SK-N-MC (cell line): ENCODE measurements at regions not wholly inside any gene's neighbourhood (a gene's known extent, or its start where the extent isn't known, plus 50 kb on each side); places are given as distances from the start of the nearest gene placed in this dataset.

ENCODE experiments used
- DNase-seq: peaks from one replicate; pipeline ENCODE4 v3.0.0-alpha.2; 2011; ENCODE audit warnings: low read depth, low spot score
- H3K27ac ChIP-seq: fragments of 200-600 bp; sonication (generic); 2 replicates; pipeline ENCODE4 v1.5.1; 2016; ENCODE audit warnings: mixed run types
- H3K36me3 ChIP-seq: fragments of 200-600 bp; sonication (generic); 2 replicates; pipeline ENCODE4 v1.6.1; 2017; ENCODE audit warnings: antibody characterized with exemption, low read length, mixed read lengths; ENCODE audit not compliant: insufficient read depth
- H3K4me3 ChIP-seq: fragments of 200-600 bp; sonication (generic); 2 replicates; pipeline ENCODE4 v1.5.1; 2016
- H3K9ac ChIP-seq: fragments of 200-600 bp; sonication (generic); 2 replicates; pipeline ENCODE4 v1.8.0; 2017; ENCODE audit warnings: mixed run types, mixed read lengths; ENCODE audit not compliant: insufficient read length
- H3K9me3 ChIP-seq: fragments of 200-600 bp; sonication (generic); 2 replicates; pipeline ENCODE4 v1.6.1; 2017; ENCODE audit warnings: low read depth, mild to moderate bottlenecking, antibody characterized with exemption, low read length, moderate library complexity, mixed read lengths
- EZH2 ChIP-seq: fragments of 200-600 bp; sonication (generic); IDR thresholded peaks from one replicate; pipeline ENCODE4 v1.6.1; 2017; ENCODE audit warnings: antibody characterized with exemption
- FOXP2 ChIP-seq: optimal IDR thresholded peaks from 2 replicates; pipeline ENCODE3; 2011; ENCODE audit warnings: mild to moderate bottlenecking, moderate library complexity; ENCODE audit not compliant: insufficient read depth; ENCODE audit errors: extremely low read length, control extremely low read depth
- POLR2AphosphoS5 ChIP-seq: IDR thresholded peaks from 2 replicates; pipeline ENCODE4 v1.6.1; 2012; ENCODE audit warnings: mild to moderate bottlenecking, low read depth, low read length, borderline replicate concordance

DNA sequence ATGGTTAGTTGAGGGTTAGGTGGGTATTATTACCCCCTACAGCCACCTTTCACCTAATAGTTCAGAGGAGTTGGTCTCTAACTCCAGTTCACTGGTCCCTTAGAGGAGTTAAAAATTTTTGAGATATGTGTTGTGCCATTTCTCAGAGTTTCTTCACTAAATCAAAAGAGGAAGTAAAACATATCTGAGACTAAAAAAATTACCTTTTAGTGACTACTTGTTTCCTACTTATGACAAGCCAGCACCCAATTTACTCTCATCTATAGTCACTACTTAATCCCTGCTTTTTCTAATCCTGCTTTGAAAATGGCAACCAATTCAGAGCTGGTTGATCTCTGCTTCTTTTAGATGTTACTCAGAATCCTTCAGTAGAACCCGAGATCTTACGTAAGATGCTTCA is 1316.8 kb upstream of the B3GALT2 start:
- Histone ChIP-seq H3K36me3 (no peaks in the 10 kb centered on the region), H3K9ac (no peak overlapping the region), H3K9me3 (no peaks in the 10 kb centered on the region), H3K4me3 (no peak overlapping the region), H3K27ac (no peak overlapping the region)
- DNase-seq, result no peak
- TF ChIP-seq POLR2AphosphoS5 (no peak), EZH2 (no peak), FOXP2 (no peak)

GRCh38 chr1:194495434-194495833 is 1309.0 kb upstream of the B3GALT2 start:
- Histone ChIP-seq H3K36me3 (no peaks in the 10 kb centered on the region), H3K9ac (no peak overlapping the region), H3K9me3 (no peaks in the 10 kb centered on the region), H3K27ac (no peak overlapping the region), H3K4me3 (no peak overlapping the region)
- no peak for TF ChIP-seq POLR2AphosphoS5
- no peak for TF ChIP-seq FOXP2
- TF ChIP-seq EZH2, result no peak
- DNase-seq, result no peak

DNA sequence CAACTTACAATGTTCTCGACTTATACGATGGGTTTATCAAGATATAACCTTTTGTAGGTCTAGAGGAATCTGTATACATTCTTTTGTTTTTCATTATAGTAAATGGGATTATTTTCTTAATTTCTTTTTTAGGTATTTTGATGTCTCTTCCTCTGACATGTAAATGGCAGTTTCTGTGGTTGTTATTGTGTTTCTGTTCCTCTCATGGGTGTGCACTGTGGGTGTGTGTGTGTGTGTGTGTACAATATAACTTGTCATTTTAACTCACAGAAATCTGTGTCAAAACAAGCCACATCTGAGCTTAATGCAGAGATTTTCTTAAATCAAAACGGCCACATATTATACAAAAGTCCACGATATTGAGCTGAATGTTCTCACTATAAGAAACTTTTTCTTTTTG is 1300.8 kb upstream of the B3GALT2 start:
- H3K36me3 ChIP-seq, result no peaks in the 10 kb centered on the region
- no peaks in the 10 kb centered on the region for H3K9me3 ChIP-seq
- TF ChIP-seq POLR2AphosphoS5 (no peak), FOXP2 (no peak), EZH2 (no peak)
- H3K27ac ChIP-seq, result no peak overlapping the region
- H3K4me3 ChIP-seq, result no peak overlapping the region
- DNase-seq, result no peak
- no peak overlapping the region for H3K9ac ChIP-seq

DNA sequence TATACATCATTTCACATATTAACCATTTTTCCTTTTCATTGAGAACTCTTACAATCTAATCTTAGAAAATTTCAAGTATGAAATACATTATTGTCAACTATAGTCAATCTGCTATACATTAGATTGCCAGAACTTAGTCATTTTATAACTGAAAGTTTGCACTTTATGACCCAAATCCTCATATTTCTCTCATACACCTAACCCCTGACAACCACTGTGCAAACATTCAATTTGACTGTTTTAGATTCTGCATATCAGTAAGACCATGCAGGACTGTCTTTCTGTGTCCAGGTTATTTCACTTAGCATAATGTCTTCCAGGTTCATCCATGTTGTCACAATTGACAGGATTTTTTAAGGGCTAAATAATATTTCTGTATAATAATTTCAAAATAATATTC is 1299.0 kb upstream of the B3GALT2 start:
- no peaks in the 10 kb centered on the region for H3K9me3 ChIP-seq
- no peaks in the 10 kb centered on the region for H3K36me3 ChIP-seq
- no peak for DNase-seq
- H3K9ac ChIP-seq, result no peak overlapping the region
- H3K27ac ChIP-seq, result no peak overlapping the region
- H3K4me3 ChIP-seq, result no peak overlapping the region
- TF ChIP-seq FOXP2 (no peak), EZH2 (no peak), POLR2AphosphoS5 (no peak)

GRCh38 chr1:194478731-194479130 is 1292.3 kb upstream of the B3GALT2 start:
- no peak for TF ChIP-seq POLR2AphosphoS5
- TF ChIP-seq FOXP2, result no peak
- no peak for TF ChIP-seq EZH2
- Histone ChIP-seq H3K4me3 (no peak overlapping the region), H3K9me3 (no peaks in the 10 kb centered on the region), H3K27ac (no peak overlapping the region), H3K9ac (no peak overlapping the region), H3K36me3 (no peaks in the 10 kb centered on the region)
- DNase-seq, result no peak

GRCh38 chr1:194477908-194478307 is 1291.5 kb upstream of the B3GALT2 start:
- Histone ChIP-seq H3K9me3 (no peaks in the 10 kb centered on the region), H3K27ac (no peak overlapping the region), H3K4me3 (no peak overlapping the region), H3K36me3 (no peaks in the 10 kb centered on the region), H3K9ac (no peak overlapping the region)
- TF ChIP-seq POLR2AphosphoS5 (no peak), FOXP2 (no peak), EZH2 (no peak)
- DNase-seq, result no peak

- Histone ChIP-seq H3K9me3 (no peaks in the 10 kb centered on the region), H3K9ac (no peak overlapping the region), H3K27ac (peak overlapping the region; percentile 77), H3K36me3 (no peaks in the 10 kb centered on the region), H3K4me3 (peak overlapping the region; percentile 41)
- TF ChIP-seq EZH2, result no peak
- TF ChIP-seq FOXP2, result no peak
- TF ChIP-seq POLR2AphosphoS5, result no peak
- peak; percentile 18 for DNase-seq
These were observed 1290.5 kb upstream of the B3GALT2 start for GRCh38 chr1:194476872-194477271.

- TF ChIP-seq EZH2 (no peak), POLR2AphosphoS5 (no peak), FOXP2 (no peak)
- no peaks in the 10 kb centered on the region for H3K9me3 ChIP-seq
- no peak for DNase-seq
- peak overlapping the region; percentile 77; the same call in 1 of the 2 replicates for H3K27ac ChIP-seq
- H3K36me3 ChIP-seq, result no peaks in the 10 kb centered on the region
- no peak overlapping the region for H3K9ac ChIP-seq
- H3K4me3 ChIP-seq, result peak overlapping the region; percentile 41
These were observed 1289.9 kb upstream of the B3GALT2 start for GRCh38 chr1:194476351-194476750.

DNA sequence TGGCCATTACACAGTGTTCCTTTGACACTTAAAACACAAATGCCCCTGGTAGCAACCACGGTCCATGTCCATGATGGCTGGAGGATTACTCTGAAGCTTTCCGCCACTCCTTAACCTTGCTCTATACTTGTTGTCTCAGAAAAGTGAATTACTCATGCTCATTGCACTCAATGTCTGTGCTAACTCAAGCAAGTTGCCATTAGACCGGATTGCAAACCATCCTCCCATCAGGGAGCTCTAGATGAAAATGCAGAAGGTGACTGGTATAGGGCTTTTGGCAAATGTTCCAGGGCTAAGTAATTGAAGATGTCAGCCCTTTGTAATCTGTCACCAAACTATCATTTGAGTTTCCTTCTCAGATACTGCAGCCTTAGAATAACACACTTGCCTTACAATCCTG is 1288.3 kb upstream of the B3GALT2 start:
- DNase-seq, result no peak
- no peak overlapping the region for H3K4me3 ChIP-seq
- TF ChIP-seq EZH2 (no peak), POLR2AphosphoS5 (no peak), FOXP2 (no peak)
- H3K9me3 ChIP-seq, result no peaks in the 10 kb centered on the region
- H3K36me3 ChIP-seq, result no peaks in the 10 kb centered on the region
- H3K9ac ChIP-seq, result no peak overlapping the region
- no peak overlapping the region for H3K27ac ChIP-seq

- DNase-seq, result no peak
- no peak overlapping the region for H3K27ac ChIP-seq
- H3K36me3 ChIP-seq, result no peaks in the 10 kb centered on the region
- H3K4me3 ChIP-seq, result no peak overlapping the region
- H3K9ac ChIP-seq, result no peak overlapping the region
- TF ChIP-seq EZH2, result no peak
- TF ChIP-seq FOXP2, result no peak
- no peak for TF ChIP-seq POLR2AphosphoS5
- H3K9me3 ChIP-seq, result no peaks in the 10 kb centered on the region
These were observed 1287.4 kb upstream of the B3GALT2 start for GRCh38 chr1:194473766-194474165.
